ENCODE measurements at regions not wholly inside any gene's neighbourhood (a gene's known extent, or its start where the extent isn't known, plus 50 kb on each side); places are given as distances from the start of the nearest gene placed in this dataset.

DNA sequence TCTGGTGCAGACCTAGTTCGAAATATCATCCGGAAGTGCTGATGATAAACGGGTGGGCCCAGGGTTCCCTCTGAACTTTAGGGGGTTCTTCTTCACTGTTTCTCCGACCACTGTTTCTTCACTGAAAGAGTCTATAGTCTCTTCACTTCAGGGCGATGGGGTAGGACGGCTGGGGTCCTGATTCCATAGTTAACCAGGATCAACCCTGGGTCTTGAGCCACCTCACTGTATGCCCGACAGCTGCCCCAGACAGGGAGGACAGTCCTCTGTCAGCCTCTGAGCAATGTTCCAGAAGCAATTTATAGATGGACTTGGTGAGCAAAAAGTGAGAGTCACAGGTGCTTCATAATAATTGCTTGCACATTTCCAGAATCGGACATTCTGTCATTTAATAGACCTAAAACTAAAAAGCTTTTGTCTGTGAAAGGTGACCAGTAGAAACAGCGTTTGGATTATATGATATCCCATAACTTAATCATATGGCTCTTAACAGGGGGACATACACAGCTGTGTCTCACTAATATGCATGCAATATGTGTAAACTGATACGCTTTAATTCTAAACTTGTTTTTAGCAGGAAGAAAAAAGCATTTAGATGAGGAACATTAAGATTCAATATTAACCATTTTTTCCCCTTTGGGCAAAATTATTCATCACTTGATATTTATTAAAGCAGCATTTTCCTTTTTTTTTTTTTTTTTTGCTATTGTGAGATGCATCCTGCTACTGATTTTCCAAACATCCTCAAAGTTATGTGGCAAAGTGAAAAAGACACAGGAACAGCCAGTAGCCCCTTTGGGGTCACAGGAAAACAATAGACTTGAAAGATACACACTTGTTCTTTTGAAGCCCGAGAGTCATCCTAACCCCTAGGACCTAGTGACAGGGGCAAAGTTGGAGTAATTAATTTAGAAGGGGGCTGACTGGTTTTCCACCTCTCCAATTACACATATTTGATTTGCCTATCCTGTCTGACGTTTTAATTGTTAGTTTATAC lies 277.0 kb downstream of the ZNF536 start:
- no peak for DNase-seq

DNA sequence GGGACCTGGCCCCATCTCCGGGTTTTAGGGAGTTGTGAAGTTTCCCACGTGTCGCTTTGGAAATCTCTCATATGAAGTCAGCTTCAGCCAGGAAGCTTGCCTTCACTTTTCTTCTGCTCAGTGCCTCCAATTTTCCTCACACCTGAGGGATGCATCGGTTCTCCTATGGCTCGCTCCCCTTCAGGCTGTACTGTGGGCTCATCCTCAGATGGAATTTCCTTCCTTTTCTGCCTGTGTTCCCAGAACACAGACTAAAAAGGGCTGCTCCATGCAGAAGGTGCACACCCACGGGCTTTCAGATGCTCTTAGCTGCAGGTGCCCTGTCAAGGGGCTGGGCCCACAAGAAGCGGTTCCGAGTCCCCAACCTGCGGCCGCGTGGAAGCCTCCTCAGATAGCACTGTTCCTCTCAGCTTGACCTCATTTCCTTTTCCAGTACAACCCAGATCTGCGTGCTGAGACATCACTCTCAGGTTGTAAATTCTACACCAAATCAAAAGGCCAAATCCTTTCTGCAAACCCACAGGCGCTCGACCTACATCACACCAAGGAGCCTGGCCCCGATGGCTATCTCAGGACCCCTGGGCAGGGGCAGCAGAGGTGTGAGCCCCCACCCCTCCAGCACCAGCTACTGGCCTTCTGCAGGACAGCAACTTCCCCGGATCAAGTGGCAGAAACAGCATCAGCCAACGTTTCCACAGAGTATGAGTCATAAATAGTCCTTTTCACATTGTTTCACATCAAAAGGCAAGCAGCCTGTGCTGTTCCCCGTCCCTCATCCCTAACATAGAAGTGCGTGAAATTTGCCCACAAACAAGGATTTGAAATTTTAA lies 275.9 kb downstream of the ZNF536 start:
- no peak for DNase-seq

DNA sequence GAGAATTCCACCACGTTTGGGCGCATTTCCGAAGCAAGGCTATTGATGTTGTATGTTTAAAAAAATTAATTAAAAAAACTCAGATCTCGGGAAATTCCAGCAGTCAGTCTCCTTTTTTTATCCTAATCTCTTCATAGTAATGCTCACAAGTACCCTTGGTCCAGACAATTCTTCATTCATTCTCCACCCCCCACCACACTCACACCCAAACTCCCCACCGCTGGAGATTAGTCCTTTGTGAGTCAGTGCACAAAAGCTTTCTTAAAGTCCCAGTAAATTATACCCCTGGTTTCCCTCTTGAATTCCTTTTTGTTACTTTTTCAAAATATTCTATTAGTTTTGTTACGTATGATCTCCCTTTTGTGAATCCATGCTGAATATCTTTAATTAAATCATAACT lies 274.6 kb downstream of the ZNF536 start:
- no peak for DNase-seq

DNA sequence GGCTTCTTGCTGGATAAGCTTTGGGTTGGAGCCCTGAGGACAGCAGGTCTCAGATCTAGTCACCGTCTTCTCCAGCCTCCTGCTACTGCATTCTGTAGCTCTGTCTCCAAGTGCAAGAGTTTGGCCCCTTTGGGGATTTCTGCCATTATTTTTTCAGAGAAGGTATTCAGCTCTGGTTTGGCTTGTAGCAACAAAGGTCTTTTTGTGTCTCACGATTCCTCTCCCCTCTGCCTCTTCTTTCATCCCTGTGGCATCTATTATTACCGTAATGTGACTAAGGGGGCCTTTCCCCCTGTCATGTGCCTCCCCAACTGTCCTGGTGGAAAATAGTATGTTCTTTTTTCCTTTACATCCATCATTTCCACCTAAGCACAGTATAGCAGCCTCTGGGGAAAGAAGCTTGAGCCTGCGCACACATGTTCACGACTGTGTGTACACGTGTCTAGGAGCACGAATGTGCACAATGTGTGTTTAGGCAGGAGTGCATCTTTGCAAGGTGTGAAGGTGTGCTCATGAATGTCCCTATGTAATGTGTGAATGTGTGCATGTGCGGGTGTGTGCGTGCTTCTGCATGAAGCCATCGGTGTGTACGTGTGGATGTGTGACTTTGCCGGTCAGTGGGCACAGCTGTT lies 273.9 kb downstream of the ZNF536 start:
- DNase-seq: no peak

GRCh38 chr19:30640252-30640965 lies 268.2 kb downstream of the ZNF536 start:
- DNase-seq: no peak

GRCh38 chr19:30638889-30639288 lies 266.7 kb downstream of the ZNF536 start:
- no peak for DNase-seq

DNA sequence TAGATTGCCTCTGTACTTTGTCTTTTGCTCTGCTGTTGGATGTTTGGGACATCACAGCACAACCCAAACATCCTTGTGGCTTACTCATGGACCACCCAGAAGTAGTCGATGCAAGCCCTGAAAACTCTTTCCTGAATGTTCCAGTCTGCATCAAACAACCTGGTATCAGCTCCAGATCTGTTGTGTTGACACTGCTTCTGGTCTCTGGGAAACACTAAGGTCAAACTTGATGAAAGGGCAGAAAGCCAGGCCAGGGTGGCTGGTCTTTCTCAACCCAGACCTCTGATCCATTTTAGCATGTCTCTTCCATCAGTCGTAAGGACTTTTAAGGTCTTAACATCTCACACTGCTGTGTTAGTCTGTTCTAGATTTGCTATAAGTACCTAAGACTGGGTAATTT lies 265.7 kb downstream of the ZNF536 start:
- no peak for DNase-seq

GRCh38 chr19:30634996-30635975 lies 263.1 kb downstream of the ZNF536 start:
- DNase-seq: no peak

- DNase-seq: no peak
These were observed 262.1 kb downstream of the ZNF536 start for GRCh38 chr19:30634131-30634830.

- DNase-seq: no peak
These were observed 258.8 kb downstream of the ZNF536 start for GRCh38 chr19:30631033-30631370.

DNA sequence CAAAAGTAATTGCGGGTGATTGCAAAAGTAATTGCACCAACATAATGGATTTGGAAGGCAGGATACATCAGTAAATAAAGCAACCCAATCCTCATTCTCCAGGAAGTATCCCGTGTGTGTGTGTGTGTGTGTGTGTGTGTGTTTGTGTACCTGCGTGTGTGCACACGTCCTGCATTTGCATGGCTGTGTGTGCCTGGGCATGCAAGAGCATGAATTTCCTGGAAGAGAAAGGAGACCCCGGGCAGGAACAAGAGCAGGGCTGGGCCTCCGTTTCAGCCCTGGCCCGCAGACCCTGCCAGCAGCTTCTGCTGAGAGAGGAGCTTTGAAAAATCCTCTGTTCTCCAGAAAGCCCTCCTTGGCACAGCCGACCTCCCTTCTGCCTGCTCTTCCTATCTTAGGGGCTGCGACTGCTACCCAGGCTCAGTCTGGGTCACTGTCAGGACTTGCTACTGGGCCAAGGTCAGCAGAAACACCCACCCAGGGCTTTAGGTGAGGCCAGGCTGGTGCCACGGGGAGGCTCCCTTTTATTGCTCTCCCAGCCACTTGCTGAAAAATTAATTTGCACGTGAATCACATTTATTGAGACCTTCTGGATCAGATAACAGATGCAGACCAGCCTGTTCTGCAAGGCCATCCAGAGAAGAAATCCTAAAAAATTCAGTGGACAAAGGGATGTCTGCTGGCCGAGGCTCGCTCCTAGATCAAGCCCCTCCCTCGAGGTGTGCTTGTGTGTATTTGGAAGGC lies 258.3 kb downstream of the ZNF536 start:
- DNase-seq: no peak

DNA sequence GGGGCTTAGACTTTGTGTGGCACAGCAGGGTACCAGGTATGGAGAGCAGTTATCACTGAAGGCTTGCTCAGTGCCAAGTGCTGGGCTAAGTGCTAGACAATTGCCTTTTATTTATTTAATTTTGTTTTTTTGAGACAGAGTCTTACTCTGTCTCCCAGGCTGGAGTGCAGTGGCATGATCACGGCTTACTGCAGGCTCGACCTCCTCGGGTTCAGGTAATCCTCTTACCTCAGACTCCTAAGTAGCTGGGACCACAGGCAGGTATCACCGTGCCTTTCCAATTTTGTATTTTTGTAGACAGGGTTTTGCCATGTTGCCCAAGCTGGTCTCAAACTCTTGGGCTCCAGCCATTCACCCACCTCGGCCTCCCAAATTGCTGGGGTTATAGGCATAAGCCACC lies 256.9 kb downstream of the ZNF536 start:
- no peak for DNase-seq

- DNase-seq: no peak
These were observed 254.4 kb downstream of the ZNF536 start for GRCh38 chr19:30626626-30626966.

DNA sequence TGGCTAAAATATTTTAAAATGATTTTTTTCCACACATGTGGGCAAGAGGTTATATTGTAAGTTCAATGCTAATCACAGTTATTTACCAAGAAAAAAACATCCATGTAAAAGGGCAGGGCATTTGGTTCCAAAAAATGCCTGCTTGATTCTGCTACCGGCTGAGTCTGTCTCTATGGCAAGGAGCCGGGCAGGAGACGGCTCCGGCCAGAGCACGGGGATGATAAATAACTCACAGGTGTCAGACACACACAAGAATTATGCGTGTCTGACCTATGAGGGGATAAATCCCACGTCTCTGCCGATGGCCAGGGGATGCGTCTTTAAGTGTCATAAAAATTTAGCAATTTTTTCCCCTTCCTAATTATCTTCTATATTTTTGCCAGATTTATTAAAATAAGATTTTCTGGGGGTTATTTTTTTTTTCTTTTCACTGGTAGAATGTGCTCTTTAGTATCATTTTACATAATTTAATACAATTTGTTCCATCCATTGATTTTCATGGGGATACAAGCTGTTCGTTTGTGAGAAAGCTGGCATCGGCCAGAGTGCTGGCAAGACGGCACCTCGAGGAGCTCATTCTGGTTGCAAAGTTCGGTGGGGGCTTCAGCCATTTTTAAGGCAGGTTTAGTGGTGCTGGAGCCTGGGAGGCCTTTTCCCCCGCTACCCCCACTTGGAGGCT lies 253.9 kb downstream of the ZNF536 start:
- DNase-seq: no peak

GRCh38 chr19:30622276-30622675 lies 250.1 kb downstream of the ZNF536 start:
- DNase-seq: no peak

- DNase-seq: no peak
These were observed 249.2 kb downstream of the ZNF536 start for GRCh38 chr19:30621326-30621920.

- DNase-seq: no peak
These were observed 248.2 kb downstream of the ZNF536 start for GRCh38 chr19:30620354-30620753.

DNA sequence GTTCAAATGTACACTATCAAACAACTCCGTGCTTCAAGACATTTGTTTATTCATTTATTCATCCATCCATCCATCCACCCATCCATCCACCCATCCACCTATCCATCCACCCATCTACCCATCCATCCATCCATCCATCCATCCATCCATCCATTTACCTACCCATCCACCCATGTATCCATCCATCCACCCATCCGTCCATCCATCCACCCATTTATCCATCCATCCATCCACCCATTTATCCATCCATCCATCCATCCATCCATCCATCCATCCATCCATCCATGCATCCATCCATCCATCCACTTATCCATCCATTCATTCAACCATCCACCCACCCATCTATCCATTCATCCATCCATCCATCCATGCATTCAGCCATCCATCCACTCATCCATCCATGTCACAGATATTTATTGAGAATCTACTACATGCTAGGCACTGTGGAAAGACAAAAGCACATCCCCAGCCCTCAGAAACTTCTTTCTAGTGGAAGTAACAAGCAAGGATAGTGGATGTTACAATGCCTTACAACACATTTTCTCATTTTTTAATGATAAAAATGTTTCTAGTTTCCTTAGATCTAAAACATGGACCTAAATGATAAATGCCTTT lies 237.6 kb downstream of the ZNF536 start:
- DNase-seq: no peak

DNA sequence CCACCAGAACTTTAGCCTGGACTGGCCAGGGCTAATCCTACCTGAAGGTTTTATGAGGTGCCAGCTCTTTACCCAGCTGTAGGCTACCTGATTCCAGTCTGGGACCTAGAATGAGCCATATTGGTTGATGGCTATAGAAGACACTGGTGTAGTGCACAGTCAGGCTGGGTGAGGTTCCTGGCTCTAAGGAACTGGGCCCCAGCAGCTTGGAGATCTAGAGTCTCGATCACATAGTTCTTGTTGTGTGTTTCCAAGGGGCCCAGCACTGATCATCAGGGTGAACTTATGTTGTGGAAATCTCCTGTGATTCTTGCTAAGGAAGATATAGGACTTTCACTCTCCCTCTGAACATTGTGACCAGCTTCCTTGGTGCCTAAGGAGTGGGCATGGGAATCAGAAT lies 236.3 kb downstream of the ZNF536 start:
- no peak for DNase-seq
